Activated CD4-positive, alpha-beta memory T cell treated with anti-CD3 and anti-CD28 coated beads for 36 hours (primary cell): ENCODE measurements at regions not wholly inside any gene's neighbourhood (a gene's known extent, or its start where the extent isn't known, plus 50 kb on each side); places are given as distances from the start of the nearest gene placed in this dataset.

Source experiments
- CTCF ChIA-PET: fragments of 350-600 bp; sonication (Branson Sonifier 250); formaldehyde crosslinking; loops from one replicate; lab custom pipeline; 2021; ENCODE audit warnings: antibody characterized with exemption, inconsistent platforms; lab: Charles Lee
- POLR2A ChIA-PET: fragments of 350-600 bp; sonication (Branson Sonifier 250); formaldehyde crosslinking; loops from one replicate; lab custom pipeline; 2021; ENCODE audit warnings: antibody characterized with exemption; lab: Charles Lee
- DNase-seq: peaks from one replicate; pipeline ENCODE4 v3.0.0-alpha.2; 2020
- H3K27ac Mint-ChIP-seq: one replicate; pipeline ENCODE4 v1.8.0; 2021; ENCODE audit warnings: mixed read lengths
- H3K27me3 Mint-ChIP-seq: one replicate; pipeline ENCODE4 v1.8.0; 2021; ENCODE audit warnings: mixed read lengths
- H3K36me3 Mint-ChIP-seq: one replicate; pipeline ENCODE4 v1.8.0; 2021; ENCODE audit warnings: mixed read lengths
- H3K4me1 Mint-ChIP-seq: one replicate; pipeline ENCODE4 v1.8.0; 2021; ENCODE audit warnings: low read depth, mixed read lengths
- H3K4me3 Mint-ChIP-seq: one replicate; pipeline ENCODE4 v1.8.0; 2021; ENCODE audit warnings: mild to moderate bottlenecking, mixed read lengths
- H3K9me3 Mint-ChIP-seq: one replicate; pipeline ENCODE4 v1.8.0; 2021; ENCODE audit warnings: mixed read lengths
- intact Hi-C: fragments of 100-400 bp; cut with micrococcal nuclease; formaldehyde crosslinking; loops from one replicate; pipeline ENCODE4 v1.15.1; 2023

GRCh38 chr6:88371480-88371879, 205.3 kb upstream of the CNR1 start:
- H3K27me3 Mint-ChIP-seq = peaks cover 5% of the 10 kb centered on the region
- POLR2A ChIA-PET = no interaction called here
- H3K9me3 Mint-ChIP-seq = no peaks in the 10 kb centered on the region
- H3K4me3 Mint-ChIP-seq = no peak overlapping the region
- H3K27ac Mint-ChIP-seq = no peak overlapping the region
- intact Hi-C loops = no loop called here
- CTCF ChIA-PET = no interaction called here
- no peaks in the 10 kb centered on the region for H3K4me1 Mint-ChIP-seq
- no peak for DNase-seq
- no peaks in the 10 kb centered on the region for H3K36me3 Mint-ChIP-seq

- no peak overlapping the region for H3K27ac Mint-ChIP-seq
- peaks cover 5% of the 10 kb centered on the region for H3K27me3 Mint-ChIP-seq
- intact Hi-C loops = no loop called here
- POLR2A ChIA-PET = no interaction called here
- H3K9me3 Mint-ChIP-seq = no peaks in the 10 kb centered on the region
- CTCF ChIA-PET = no interaction called here
- H3K4me3 Mint-ChIP-seq = no peak overlapping the region
- no peak for DNase-seq
- H3K4me1 Mint-ChIP-seq = no peaks in the 10 kb centered on the region
- H3K36me3 Mint-ChIP-seq = no peaks in the 10 kb centered on the region
Observed at GRCh38 chr6:88370127-88370710, 204.1 kb upstream of the CNR1 start.

DNA sequence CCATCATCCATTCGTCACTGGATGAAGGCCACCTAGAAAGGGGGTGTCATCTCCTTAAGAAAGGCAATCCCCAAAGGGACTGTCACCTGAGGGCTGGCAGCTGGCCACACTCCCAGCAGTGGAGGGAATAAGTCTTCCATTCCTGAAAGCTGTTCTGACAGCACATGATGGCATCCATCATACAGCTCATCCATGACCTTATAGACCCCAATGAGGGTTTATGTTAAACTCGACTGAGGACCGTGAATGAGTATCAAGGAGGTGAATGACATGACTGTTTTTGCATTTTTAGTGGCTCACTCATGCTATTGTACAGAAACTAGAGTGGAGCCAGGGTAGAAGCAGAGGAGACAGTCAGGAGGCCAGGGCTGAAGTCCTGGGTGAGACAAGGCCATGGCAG, 203.1 kb upstream of the CNR1 start:
- intact Hi-C loops = no loop called here
- ChIA-PET CTCF (no interaction called here), POLR2A (no interaction called here)
- Mint-ChIP-seq H3K36me3 (no peaks in the 10 kb centered on the region), H3K4me1 (no peaks in the 10 kb centered on the region), H3K9me3 (no peaks in the 10 kb centered on the region), H3K27ac (no peak overlapping the region), H3K4me3 (no peak overlapping the region), H3K27me3 (peaks cover 5% of the 10 kb centered on the region)
- DNase-seq = no peak

DNA sequence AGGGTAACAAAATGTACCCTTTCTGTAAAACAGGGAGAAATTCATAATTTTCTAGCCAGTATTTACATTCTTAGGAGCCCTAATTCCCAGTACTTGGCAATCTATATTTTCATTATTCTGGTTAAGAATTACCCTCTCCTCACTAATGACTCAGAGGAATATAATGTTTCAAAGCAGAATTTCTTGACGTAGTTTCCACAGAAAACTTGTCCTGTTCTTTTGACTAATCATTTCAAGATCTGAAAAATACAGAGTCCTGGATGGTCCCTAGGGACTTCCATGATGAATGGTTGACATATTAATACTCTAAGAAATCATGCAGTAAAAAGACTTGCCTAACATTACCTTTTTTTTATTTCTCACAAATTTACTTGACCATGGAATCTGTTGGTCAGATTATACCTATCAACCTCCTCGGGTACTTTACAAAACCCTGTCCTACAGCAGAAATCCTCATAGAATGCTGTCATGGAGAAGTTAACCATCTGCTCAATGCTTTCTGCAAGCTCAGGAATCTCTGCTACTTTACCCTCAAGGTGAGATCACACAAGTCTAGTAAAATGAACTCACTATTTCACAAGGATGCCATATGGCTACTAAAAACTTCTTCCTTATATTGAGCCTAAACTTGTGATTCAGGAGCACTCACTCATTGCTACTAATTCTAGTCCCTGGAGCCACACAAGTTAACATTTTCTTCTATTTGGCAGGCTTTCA, 202.1 kb upstream of the CNR1 start:
- H3K27me3 Mint-ChIP-seq = peaks cover 3% of the 10 kb centered on the region
- no peak for DNase-seq
- no peak overlapping the region for H3K4me3 Mint-ChIP-seq
- CTCF ChIA-PET = no interaction called here
- intact Hi-C loops = no loop called here
- POLR2A ChIA-PET = no interaction called here
- no peaks in the 10 kb centered on the region for H3K36me3 Mint-ChIP-seq
- no peaks in the 10 kb centered on the region for H3K4me1 Mint-ChIP-seq
- H3K9me3 Mint-ChIP-seq = no peaks in the 10 kb centered on the region
- H3K27ac Mint-ChIP-seq = no peak overlapping the region

DNA sequence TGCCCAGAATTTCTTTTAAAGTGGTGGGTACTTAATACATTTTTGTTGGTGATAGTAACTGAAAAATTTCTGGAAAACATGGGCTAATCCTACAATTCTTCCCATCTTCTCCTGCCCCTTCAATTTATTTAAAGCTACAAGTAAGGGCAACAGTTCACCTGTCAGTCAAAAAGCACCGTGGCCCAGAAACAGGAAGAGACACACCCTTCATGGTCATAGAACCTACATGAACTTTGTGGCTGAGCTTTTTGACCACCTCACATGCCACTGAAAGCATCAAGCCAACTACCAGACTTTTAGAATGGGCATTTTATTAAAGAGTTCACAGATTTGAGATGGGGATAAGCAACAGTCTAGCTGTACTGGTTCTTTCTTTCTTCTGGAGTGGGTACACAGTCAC, 201.1 kb upstream of the CNR1 start:
- no peak for DNase-seq
- peaks cover 3% of the 10 kb centered on the region for H3K27me3 Mint-ChIP-seq
- intact Hi-C loops = no loop called here
- H3K36me3 Mint-ChIP-seq = no peaks in the 10 kb centered on the region
- CTCF ChIA-PET = no interaction called here
- no peak overlapping the region for H3K27ac Mint-ChIP-seq
- no peak overlapping the region for H3K4me3 Mint-ChIP-seq
- no peaks in the 10 kb centered on the region for H3K4me1 Mint-ChIP-seq
- H3K9me3 Mint-ChIP-seq = no peaks in the 10 kb centered on the region
- POLR2A ChIA-PET = no interaction called here

DNA sequence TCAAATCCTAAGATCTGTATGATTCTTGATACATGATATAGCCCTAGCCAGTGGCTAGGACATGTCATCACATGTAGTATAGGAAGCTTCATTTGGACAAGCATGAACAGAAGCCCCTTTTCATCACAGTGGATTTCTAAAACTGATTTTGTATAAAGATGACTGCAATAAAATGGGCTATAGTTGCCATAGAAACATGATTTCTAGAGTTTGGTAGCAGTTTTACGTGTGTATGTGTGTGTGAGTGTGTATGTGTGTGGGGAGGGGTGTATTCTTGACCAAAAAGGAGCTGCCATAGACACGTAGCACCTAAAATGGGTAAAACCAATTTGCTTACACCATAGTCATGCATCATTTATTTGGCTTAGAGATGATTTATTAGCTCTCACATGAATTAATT, 200.5 kb upstream of the CNR1 start:
- ChIA-PET POLR2A (no interaction called here), CTCF (no interaction called here)
- no peak overlapping the region for H3K4me3 Mint-ChIP-seq
- peaks cover 3% of the 10 kb centered on the region for H3K27me3 Mint-ChIP-seq
- intact Hi-C loops = no loop called here
- no peak overlapping the region for H3K27ac Mint-ChIP-seq
- no peak for DNase-seq
- H3K36me3 Mint-ChIP-seq = no peaks in the 10 kb centered on the region
- no peaks in the 10 kb centered on the region for H3K4me1 Mint-ChIP-seq
- no peaks in the 10 kb centered on the region for H3K9me3 Mint-ChIP-seq

- DNase-seq = no peak
- Mint-ChIP-seq H3K9me3 (no peaks in the 10 kb centered on the region), H3K4me3 (no peak overlapping the region), H3K36me3 (no peaks in the 10 kb centered on the region), H3K4me1 (no peaks in the 10 kb centered on the region), H3K27me3 (peaks cover 3% of the 10 kb centered on the region), H3K27ac (no peak overlapping the region)
- CTCF ChIA-PET = interaction anchor here (1.0 kb wide), 1 partner anchor 505 kb away, joined by 4 read pairs; no protein-coding TSS in a partner anchor
- intact Hi-C loops = no loop called here
- POLR2A ChIA-PET = no interaction called here
Observed at GRCh38 chr6:88365656-88366055, 199.5 kb upstream of the CNR1 start.

DNA sequence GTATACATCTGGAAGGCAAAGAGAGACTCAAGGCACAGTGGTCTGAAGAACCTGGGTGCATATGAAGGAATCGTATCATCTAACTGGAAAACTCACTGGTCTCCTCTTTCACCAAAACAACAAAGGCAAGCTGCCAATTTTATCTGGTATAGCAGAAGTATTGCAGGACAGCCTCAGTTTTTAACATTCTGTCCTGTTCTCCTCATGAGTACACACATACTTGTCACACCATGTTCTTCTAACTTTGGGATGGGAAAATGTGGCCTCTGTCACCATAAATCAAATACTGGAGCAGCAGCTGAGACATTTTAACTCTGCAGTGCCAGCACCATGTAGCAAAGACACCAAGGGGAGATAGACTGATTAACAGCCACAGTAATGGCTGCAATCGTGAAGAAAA, 199.1 kb upstream of the CNR1 start:
- Mint-ChIP-seq H3K4me3 (no peak overlapping the region), H3K27ac (no peak overlapping the region), H3K4me1 (no peaks in the 10 kb centered on the region), H3K9me3 (no peaks in the 10 kb centered on the region), H3K36me3 (no peaks in the 10 kb centered on the region), H3K27me3 (peaks cover 3% of the 10 kb centered on the region)
- POLR2A ChIA-PET = no interaction called here
- no peak for DNase-seq
- CTCF ChIA-PET = interaction anchor here (1.0 kb wide), 1 partner anchor 505 kb away, joined by 4 read pairs; no protein-coding TSS in a partner anchor
- intact Hi-C loops = no loop called here

- Mint-ChIP-seq H3K36me3 (no peaks in the 10 kb centered on the region), H3K27me3 (no peaks in the 10 kb centered on the region), H3K27ac (no peak overlapping the region), H3K4me3 (no peak overlapping the region), H3K4me1 (no peaks in the 10 kb centered on the region), H3K9me3 (no peaks in the 10 kb centered on the region)
- DNase-seq = no peak
- CTCF ChIA-PET = no interaction called here
- POLR2A ChIA-PET = no interaction called here
- intact Hi-C loops = no loop called here
Observed at GRCh38 chr6:88361754-88362153, 195.6 kb upstream of the CNR1 start.

DNA sequence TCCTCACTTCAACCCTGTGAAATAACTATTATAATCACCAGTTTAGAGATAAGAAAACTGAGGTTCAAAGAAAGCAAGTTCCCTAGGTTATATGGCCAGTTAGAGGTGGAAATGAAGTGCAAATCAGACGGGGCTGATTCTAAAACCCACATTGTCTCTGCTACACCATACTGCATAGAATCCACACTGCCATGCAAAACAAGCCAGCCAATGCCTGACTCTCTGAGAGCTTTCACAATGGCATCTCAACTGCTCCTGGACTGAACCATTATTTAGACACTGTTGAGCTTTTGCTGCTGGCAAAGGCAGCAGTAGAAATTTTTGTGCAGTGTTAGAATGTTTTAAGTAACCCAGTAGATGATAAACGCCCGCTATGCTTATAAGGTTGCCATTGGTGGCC, 195.2 kb upstream of the CNR1 start:
- no peak overlapping the region for H3K27ac Mint-ChIP-seq
- DNase-seq = no peak
- POLR2A ChIA-PET = no interaction called here
- no peaks in the 10 kb centered on the region for H3K36me3 Mint-ChIP-seq
- no peaks in the 10 kb centered on the region for H3K27me3 Mint-ChIP-seq
- no peaks in the 10 kb centered on the region for H3K9me3 Mint-ChIP-seq
- no peak overlapping the region for H3K4me3 Mint-ChIP-seq
- CTCF ChIA-PET = no interaction called here
- no peaks in the 10 kb centered on the region for H3K4me1 Mint-ChIP-seq
- intact Hi-C loops = no loop called here

GRCh38 chr6:88360203-88360797, 194.2 kb upstream of the CNR1 start:
- CTCF ChIA-PET = no interaction called here
- intact Hi-C loops = no loop called here
- no peak overlapping the region for H3K27ac Mint-ChIP-seq

GRCh38 chr6:88359530-88360202, 193.5 kb upstream of the CNR1 start:
- no peaks in the 10 kb centered on the region for H3K36me3 Mint-ChIP-seq
- no peak overlapping the region for H3K27ac Mint-ChIP-seq
- no peaks in the 10 kb centered on the region for H3K4me1 Mint-ChIP-seq
- DNase-seq = no peak
- ChIA-PET POLR2A (no interaction called here), CTCF (no interaction called here)
- intact Hi-C loops = no loop called here
- no peaks in the 10 kb centered on the region for H3K27me3 Mint-ChIP-seq
- no peak overlapping the region for H3K4me3 Mint-ChIP-seq
- no peaks in the 10 kb centered on the region for H3K9me3 Mint-ChIP-seq

More at GRCh38 chr6:88360203-88360797, 194.2 kb upstream of the CNR1 start:
- no peak for DNase-seq
- Mint-ChIP-seq H3K9me3 (no peaks in the 10 kb centered on the region), H3K4me3 (no peak overlapping the region), H3K36me3 (no peaks in the 10 kb centered on the region), H3K4me1 (no peaks in the 10 kb centered on the region), H3K27me3 (no peaks in the 10 kb centered on the region)
- POLR2A ChIA-PET = no interaction called here
